Pons (tissue), 1 donor: ENCODE measurements at regions not wholly inside any gene's neighbourhood (a gene's known extent, or its start where the extent isn't known, plus 50 kb on each side); places are given as distances from the start of the nearest gene placed in this dataset.

Source experiments
- DNase-seq: peaks from one replicate; pipeline ENCODE4 v3.0.0-alpha.2; 2016; ENCODE audit warnings: low spot score

GRCh38 chr10:7027913-7028808 lies 382.7 kb downstream of the SFMBT2 start:
- no peak for DNase-seq

- no peak for DNase-seq
Observed at GRCh38 chr10:7027237-7027912, 383.5 kb downstream of the SFMBT2 start.

- no peak for DNase-seq
Observed at GRCh38 chr10:7026818-7027217, 384.0 kb downstream of the SFMBT2 start.

GRCh38 chr10:7025296-7025695 lies 385.5 kb downstream of the SFMBT2 start:
- DNase-seq = no peak

GRCh38 chr10:7015457-7015856 lies 395.4 kb downstream of the SFMBT2 start:
- DNase-seq = no peak

GRCh38 chr10:7014721-7015120 lies 396.1 kb downstream of the SFMBT2 start:
- no peak for DNase-seq

- DNase-seq = no peak
Observed at GRCh38 chr10:7011994-7012393, 398.8 kb downstream of the SFMBT2 start.

DNA sequence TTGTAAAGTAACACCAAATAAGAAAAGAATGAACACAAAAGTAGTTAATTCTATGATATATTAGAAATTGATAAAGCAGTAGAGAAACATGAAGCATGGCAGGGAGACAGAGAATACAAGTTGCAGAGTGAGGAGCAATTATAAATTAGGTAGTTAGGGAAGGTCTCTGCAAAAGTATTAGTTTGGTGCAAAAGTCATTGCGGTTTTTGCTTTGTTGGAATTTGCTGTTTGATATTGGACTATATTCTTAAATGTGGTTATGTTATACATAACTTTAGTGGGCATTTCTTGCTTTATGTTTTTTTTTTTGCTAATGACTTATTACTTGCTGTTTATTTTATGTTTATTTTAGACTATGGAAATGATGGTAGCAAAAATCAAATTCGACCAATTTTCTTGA lies 402.2 kb downstream of the SFMBT2 start:
- no peak for DNase-seq

GRCh38 chr10:7007600-7008190 lies 403.1 kb downstream of the SFMBT2 start:
- DNase-seq = no peak

GRCh38 chr10:7006566-7006965 lies 404.3 kb downstream of the SFMBT2 start:
- no peak for DNase-seq

GRCh38 chr10:7003831-7004395 lies 406.9 kb downstream of the SFMBT2 start:
- no peak for DNase-seq

- peak; percentile 73 for DNase-seq
Observed at GRCh38 chr10:7000061-7000460, 410.8 kb downstream of the SFMBT2 start.

- peak; percentile 98 for DNase-seq
Observed at GRCh38 chr10:6999232-6999925, 411.5 kb downstream of the SFMBT2 start.

GRCh38 chr10:6997509-6997908 lies 413.3 kb downstream of the SFMBT2 start:
- DNase-seq = no peak

DNA sequence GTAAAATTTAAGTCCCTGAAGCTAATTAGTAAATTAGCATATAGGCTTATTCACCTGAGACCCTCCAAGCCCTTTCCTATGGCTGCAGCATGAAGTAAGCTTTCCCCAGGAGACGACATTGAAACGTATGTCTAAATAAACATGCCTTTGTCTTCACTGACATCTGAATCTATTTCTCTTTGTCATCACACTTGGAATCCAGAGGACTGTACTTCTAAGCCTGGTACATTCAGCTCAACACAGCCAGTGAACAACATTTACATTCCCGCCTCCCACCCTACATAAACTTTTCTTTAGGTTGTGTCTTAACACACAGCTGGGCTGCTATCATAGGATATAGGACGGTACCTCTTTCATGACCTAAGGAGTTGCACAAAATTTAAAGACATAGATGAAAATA lies 414.4 kb downstream of the SFMBT2 start:
- no peak for DNase-seq

- no peak for DNase-seq
Observed at GRCh38 chr10:6995831-6996230, 415.0 kb downstream of the SFMBT2 start.

GRCh38 chr10:6995341-6995740 lies 415.3 kb upstream of the PRKCQ start:
- no peak for DNase-seq

GRCh38 chr10:6990891-6991290 lies 410.8 kb upstream of the PRKCQ start:
- no peak for DNase-seq

GRCh38 chr10:6988654-6989053 lies 408.6 kb upstream of the PRKCQ start:
- DNase-seq = no peak

- peak; percentile 98 for DNase-seq
Observed at GRCh38 chr10:6987536-6987945, 407.5 kb upstream of the PRKCQ start.

- DNase-seq = peak; percentile 36
Observed at GRCh38 chr10:6986927-6987326, 406.9 kb upstream of the PRKCQ start.

GRCh38 chr10:6985644-6986043 lies 405.6 kb upstream of the PRKCQ start:
- DNase-seq = no peak
